Activated CD4-positive, CD25-positive, alpha-beta regulatory T cell (primary cell): ENCODE measurements at regions not wholly inside any gene's neighbourhood (a gene's known extent, or its start where the extent isn't known, plus 50 kb on each side); places are given as distances from the start of the nearest gene placed in this dataset.

ENCODE experiments used
- DNase-seq, 4 experiments: peaks; one replicate each; lab custom pipeline; 2025; lab: John Stamatoyannopoulos, UW

GRCh38 chr6:6704103-6705060, 115.9 kb downstream of the LY86 start:
- DNase-seq = no peak

- no peak for DNase-seq
These were observed 116.5 kb downstream of the LY86 start for GRCh38 chr6:6705061-6705425.

GRCh38 chr6:6705915-6706675, 117.6 kb downstream of the LY86 start:
- no peak for DNase-seq

GRCh38 chr6:6707143-6707542, 118.6 kb downstream of the LY86 start:
- no peak for DNase-seq

GRCh38 chr6:6709106-6709505, 120.6 kb downstream of the LY86 start:
- no peak for DNase-seq

- DNase-seq = no peak
These were observed 122.7 kb downstream of the LY86 start for GRCh38 chr6:6711031-6711785.

- no peak for DNase-seq
These were observed 123.4 kb downstream of the LY86 start for GRCh38 chr6:6711832-6712448.

- no peak for DNase-seq
These were observed 124.2 kb downstream of the LY86 start for GRCh38 chr6:6712449-6713403.

- no peak for DNase-seq
These were observed 125.1 kb downstream of the LY86 start for GRCh38 chr6:6713657-6714056.

- no peak for DNase-seq
These were observed 125.8 kb downstream of the LY86 start for GRCh38 chr6:6714118-6714897.

- DNase-seq = no peak
These were observed 126.4 kb downstream of the LY86 start for GRCh38 chr6:6714953-6715352.

- DNase-seq = no peak
These were observed 126.9 kb downstream of the LY86 start for GRCh38 chr6:6715465-6715864.

- no peak for DNase-seq
These were observed 128.7 kb downstream of the LY86 start for GRCh38 chr6:6716998-6717763.

GRCh38 chr6:6717953-6718352, 129.4 kb downstream of the LY86 start:
- no peak for DNase-seq

- DNase-seq = no peak
These were observed 133.1 kb downstream of the LY86 start for GRCh38 chr6:6721606-6722005.

GRCh38 chr6:6722195-6722594, 133.7 kb downstream of the LY86 start:
- no peak for DNase-seq

GRCh38 chr6:6723361-6723760, 134.8 kb downstream of the LY86 start:
- no peak for DNase-seq

- no peak for DNase-seq
These were observed 135.5 kb downstream of the LY86 start for GRCh38 chr6:6723921-6724538.
